A673 (cell line): ENCODE measurements at regions not wholly inside any gene's neighbourhood (a gene's known extent, or its start where the extent isn't known, plus 50 kb on each side); places are given as distances from the start of the nearest gene placed in this dataset.
A peak's percentile ranks its signal among the peaks of the same experiment; 100 is the strongest.
"Not testable (repeated sequence)": the region's sequence is repeated elsewhere in the genome, so short reads cannot be mapped to it uniquely, and the experiment has no call there.

ENCODE experiments used
- BruUV-seq: library from RNA; stranded (reverse); fragments of 400-500 nt; replicated peaks from 2 replicates; lab custom pipeline; 2021; lab: Mats Ljungman, UMichigan
- CTCF ChIA-PET: fragments of 300-600 bp; sonication (Branson Sonifier 250); formaldehyde crosslinking; loops from one replicate; lab custom pipeline; 2022; ENCODE audit warnings: antibody characterized with exemption; lab: Charles Lee
- POLR2A ChIA-PET: fragments of 300-600 bp; sonication (Branson Sonifier 250); formaldehyde crosslinking; loops from one replicate; lab custom pipeline; 2022; ENCODE audit warnings: antibody characterized with exemption; ENCODE audit not compliant: low non-redundant PET; lab: Charles Lee
- DNase-seq: peaks from one replicate; pipeline ENCODE4 v3.0.0-alpha.2; 2015; ENCODE audit warnings: low spot score
- H3K27ac ChIP-seq: fragments of 200-600 bp; sonication (generic); 2 replicates; pipeline ENCODE4 v1.5.1; 2016; ENCODE audit warnings: mixed run types, low read depth, mild to moderate bottlenecking, mixed read lengths, antibody characterized with exemption, low read length; ENCODE audit not compliant: poor library complexity, severe bottlenecking
- H3K27me3 ChIP-seq: fragments of 200-600 bp; sonication (generic); replicated peaks from 2 replicates; pipeline ENCODE4 v1.6.1; 2017; ENCODE audit warnings: mixed run types, low read depth, mild to moderate bottlenecking, mixed read lengths, antibody characterized with exemption, low read length; ENCODE audit not compliant: insufficient read depth, poor library complexity
- H3K36me3 ChIP-seq: fragments of 200-600 bp; sonication (generic); 2 replicates; pipeline ENCODE4 v1.6.1; 2016; ENCODE audit warnings: mixed run types, mild to moderate bottlenecking, mixed read lengths, antibody characterized with exemption, low read length; ENCODE audit not compliant: insufficient read depth, poor library complexity, severe bottlenecking
- H3K4me1 ChIP-seq: fragments of 200-600 bp; sonication (generic); 2 replicates; pipeline ENCODE4 v1.6.1; 2017; ENCODE audit warnings: mixed run types, mild to moderate bottlenecking, mixed read lengths, antibody characterized with exemption, low read length; ENCODE audit not compliant: insufficient read depth, poor library complexity, severe bottlenecking
- H3K4me3 ChIP-seq: fragments of 200-600 bp; sonication (generic); 2 replicates; pipeline ENCODE4 v1.5.1; 2016; ENCODE audit warnings: low read depth, mixed run types, mild to moderate bottlenecking, mixed read lengths, low read length; ENCODE audit not compliant: poor library complexity, severe bottlenecking
- H3K9me3 ChIP-seq: fragments of 200-600 bp; sonication (generic); 2 replicates; pipeline ENCODE4 v1.6.1; 2016; ENCODE audit warnings: mixed run types, low read depth, mild to moderate bottlenecking, mixed read lengths, antibody characterized with exemption, low read length; ENCODE audit not compliant: poor library complexity, severe bottlenecking
- EZH2 ChIP-seq: fragments of 200-600 bp; sonication (generic); IDR thresholded peaks from 2 replicates; pipeline ENCODE4 v1.6.1; 2017; ENCODE audit warnings: borderline replicate concordance, low read depth, mild to moderate bottlenecking, mixed read lengths, antibody characterized with exemption, low read length; ENCODE audit not compliant: poor library complexity, severe bottlenecking
- intact Hi-C: fragments of 100-400 bp; cut with micrococcal nuclease; formaldehyde crosslinking; loops from one replicate; pipeline ENCODE4 v1.10.0; 2022; ENCODE audit not compliant: unreplicated experiment
- TF ChIP-seq, protein P1 (sequence below): fragments of 300-800, 200-600 bp; sonication (generic); conservative IDR thresholded peaks from 2 replicates; pipeline ENCODE4 v1.5.1; 2017; ENCODE audit warnings: low read depth, mild to moderate bottlenecking, antibody characterized with exemption, low read length, moderate library complexity, mixed read lengths

DNA sequence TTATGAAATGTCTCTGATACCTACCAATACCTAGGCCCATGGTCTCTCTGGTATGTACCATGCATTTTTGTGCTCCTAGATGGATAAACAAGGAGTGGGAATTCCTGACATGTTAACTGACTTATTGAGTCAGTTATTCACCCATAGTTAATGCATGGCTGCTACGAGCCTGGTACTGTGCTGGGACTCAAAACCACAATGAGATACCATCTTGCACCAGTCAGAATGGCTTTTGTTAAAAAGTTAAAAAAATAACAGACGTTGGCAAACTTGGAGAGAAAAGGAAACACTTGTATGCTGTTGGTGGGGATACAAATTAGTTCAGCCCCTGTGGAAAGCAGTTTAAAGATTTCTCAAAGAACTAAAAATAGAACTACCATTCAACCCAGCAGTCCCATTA is 293.8 kb downstream of the OSTF1 start:
- H3K27me3 ChIP-seq = no peaks in the 10 kb centered on the region
- no peak for DNase-seq
- ChIA-PET POLR2A (no interaction called here), CTCF (no interaction called here)
- H3K27ac ChIP-seq = no peak overlapping the region
- no peak for TF ChIP-seq EZH2
- TF ChIP-seq, protein P1, sequence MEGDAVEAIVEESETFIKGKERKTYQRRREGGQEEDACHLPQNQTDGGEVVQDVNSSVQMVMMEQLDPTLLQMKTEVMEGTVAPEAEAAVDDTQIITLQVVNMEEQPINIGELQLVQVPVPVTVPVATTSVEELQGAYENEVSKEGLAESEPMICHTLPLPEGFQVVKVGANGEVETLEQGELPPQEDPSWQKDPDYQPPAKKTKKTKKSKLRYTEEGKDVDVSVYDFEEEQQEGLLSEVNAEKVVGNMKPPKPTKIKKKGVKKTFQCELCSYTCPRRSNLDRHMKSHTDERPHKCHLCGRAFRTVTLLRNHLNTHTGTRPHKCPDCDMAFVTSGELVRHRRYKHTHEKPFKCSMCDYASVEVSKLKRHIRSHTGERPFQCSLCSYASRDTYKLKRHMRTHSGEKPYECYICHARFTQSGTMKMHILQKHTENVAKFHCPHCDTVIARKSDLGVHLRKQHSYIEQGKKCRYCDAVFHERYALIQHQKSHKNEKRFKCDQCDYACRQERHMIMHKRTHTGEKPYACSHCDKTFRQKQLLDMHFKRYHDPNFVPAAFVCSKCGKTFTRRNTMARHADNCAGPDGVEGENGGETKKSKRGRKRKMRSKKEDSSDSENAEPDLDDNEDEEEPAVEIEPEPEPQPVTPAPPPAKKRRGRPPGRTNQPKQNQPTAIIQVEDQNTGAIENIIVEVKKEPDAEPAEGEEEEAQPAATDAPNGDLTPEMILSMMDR = no peak
- no peaks in the 10 kb centered on the region for H3K4me1 ChIP-seq
- H3K9me3 ChIP-seq = peaks cover 33% of the 10 kb centered on the region
- H3K4me3 ChIP-seq = no peak overlapping the region
- intact Hi-C loops = no loop called here
- no TSS peak for BruUV-seq
- H3K36me3 ChIP-seq = no peaks in the 10 kb centered on the region

DNA sequence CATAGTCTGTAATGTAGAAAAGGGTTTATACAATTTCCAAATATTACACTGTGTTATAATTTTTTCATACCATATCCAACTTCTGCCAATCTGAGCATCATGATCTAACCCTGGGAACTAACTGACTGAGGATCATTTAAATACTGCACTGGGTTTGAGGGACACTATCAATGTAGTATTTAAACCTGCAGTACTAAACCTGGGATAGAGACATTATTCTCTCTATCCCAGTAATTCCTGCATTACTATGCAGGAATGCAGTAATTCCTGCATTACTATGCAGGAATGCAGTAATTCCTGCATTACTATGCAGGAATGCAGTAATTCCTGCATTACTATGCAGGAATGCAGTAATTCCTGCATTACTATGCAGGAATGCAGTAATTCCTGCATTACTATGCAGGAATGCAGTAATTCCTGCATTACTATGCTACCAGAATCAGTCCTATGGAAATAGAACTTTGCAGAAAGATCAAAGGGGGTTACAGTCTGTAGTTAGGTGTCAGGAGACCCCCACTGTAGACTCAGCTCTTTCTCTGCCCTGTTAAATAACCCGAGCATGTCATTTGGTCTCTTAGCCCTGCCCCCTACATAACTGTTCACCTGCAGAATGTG is 295.2 kb downstream of the OSTF1 start:
- DNase-seq = peak; percentile 11
- CTCF ChIA-PET, H3K4me1 ChIP-seq, H3K27me3 ChIP-seq, H3K36me3 ChIP-seq, H3K4me3 ChIP-seq, intact Hi-C loops, POLR2A ChIA-PET, BruUV-seq: not testable (repeated sequence)
- peaks cover 33% of the 10 kb centered on the region for H3K9me3 ChIP-seq
- peak overlapping the region; percentile 81 for H3K27ac ChIP-seq

- Histone ChIP-seq H3K4me3 (no peak overlapping the region), H3K9me3 (peaks cover 33% of the 10 kb centered on the region), H3K4me1 (no peaks in the 10 kb centered on the region), H3K27ac (no peak overlapping the region), H3K36me3 (no peaks in the 10 kb centered on the region), H3K27me3 (no peaks in the 10 kb centered on the region)
- no TSS peak for BruUV-seq
- intact Hi-C loops = no loop called here
- CTCF ChIA-PET = no interaction called here
- no peak for DNase-seq
- no peak for TF ChIP-seq EZH2
- TF ChIP-seq, protein P1 = no peak
- POLR2A ChIA-PET = interaction anchor here (0.5 kb wide), 2 partner anchors 70 to 286 kb away, joined by 3 to 9 read pairs; no protein-coding TSS in a partner anchor
These were observed 296.9 kb downstream of the OSTF1 start for GRCh38 chr9:75385236-75385635.

- Histone ChIP-seq H3K9me3 (peaks cover 21% of the 10 kb centered on the region), H3K4me3 (no peak overlapping the region), H3K4me1 (peaks cover 17% of the 10 kb centered on the region), H3K27me3 (no peaks in the 10 kb centered on the region), H3K27ac (no peak overlapping the region), H3K36me3 (no peaks in the 10 kb centered on the region)
- no TSS peak for BruUV-seq
- no peak for DNase-seq
- POLR2A ChIA-PET = no interaction called here
- intact Hi-C loops = no loop called here
- CTCF ChIA-PET = no interaction called here
- TF ChIP-seq EZH2 = no peak
- TF ChIP-seq, protein P1 = no peak
These were observed 300.8 kb downstream of the OSTF1 start for GRCh38 chr9:75389101-75389500.
